ENCODE measurements at regions not wholly inside any gene's neighbourhood (a gene's known extent, or its start where the extent isn't known, plus 50 kb on each side); places are given as distances from the start of the nearest gene placed in this dataset.

GRCh38 chr2:139366681-139367080, 586.5 kb upstream of the NXPH2 start:
- Histone ChIP-seq H3K4me1 (ENCODE audit: insufficient read depth, low read length) (no peaks in the 10 kb centered on the region), H3K27ac (ENCODE audit: low read length) (no peak overlapping the region), H3K36me3 (ENCODE audit: insufficient read depth, low read length) (no peaks in the 10 kb centered on the region), H2AFZ (ENCODE audit: low read depth, low read length) (no peak overlapping the region), H3K27me3 (ENCODE audit: insufficient read depth, low read length, poor library complexity) (no peaks in the 10 kb centered on the region), H3K79me2 (ENCODE audit: insufficient read depth, low read length) (no peaks in the 10 kb centered on the region), H3K9ac (ENCODE audit: low read depth, low read length) (no peak overlapping the region), H4K20me1 (ENCODE audit: insufficient read depth, low read length) (no peaks in the 10 kb centered on the region), H3K4me2 (ENCODE audit: insufficient read depth, low read length) (no peak overlapping the region), H3K4me3 (ENCODE audit: low read depth in 1 of 2, low read length in 2 of 2) (no peak overlapping the region), H3K9me3 (ENCODE audit: insufficient read depth, low read length, severe bottlenecking) (no peaks in the 10 kb centered on the region)
- DNase-seq = no peak
- no peak for ATAC-seq (ENCODE audit: insufficient read depth, low read depth)
- TF ChIP-seq EZH2 (IDR thresholded peaks at IDR 0.05; ENCODE audit: borderline replicate concordance, low read depth, low read length, severe bottlenecking) (no peak), CTCF (IDR thresholded peaks at IDR 0.05; ENCODE audit: borderline replicate concordance, extremely low read depth, low read length, poor library complexity, severe bottlenecking) (no peak)

GRCh38 chr2:139365189-139365588, 585.0 kb upstream of the NXPH2 start:
- H4K20me1 ChIP-seq (ENCODE audit: insufficient read depth, low read length) = no peaks in the 10 kb centered on the region
- no peak overlapping the region for H2AFZ ChIP-seq (ENCODE audit: low read depth, low read length)
- H3K4me2 ChIP-seq (ENCODE audit: insufficient read depth, low read length) = no peak overlapping the region
- H3K27ac ChIP-seq (ENCODE audit: low read length) = no peak overlapping the region
- no peaks in the 10 kb centered on the region for H3K9me3 ChIP-seq (ENCODE audit: insufficient read depth, low read length, severe bottlenecking)
- no peaks in the 10 kb centered on the region for H3K4me1 ChIP-seq (ENCODE audit: insufficient read depth, low read length)
- no peak overlapping the region for H3K9ac ChIP-seq (ENCODE audit: low read depth, low read length)
- ATAC-seq (ENCODE audit: insufficient read depth, low read depth) (no peak), DNase-seq (no peak)
- no peaks in the 10 kb centered on the region for H3K79me2 ChIP-seq (ENCODE audit: insufficient read depth, low read length)
- TF ChIP-seq EZH2 (IDR thresholded peaks at IDR 0.05; ENCODE audit: borderline replicate concordance, low read depth, low read length, severe bottlenecking) (no peak), CTCF (IDR thresholded peaks at IDR 0.05; ENCODE audit: borderline replicate concordance, extremely low read depth, low read length, poor library complexity, severe bottlenecking) (no peak)
- no peaks in the 10 kb centered on the region for H3K36me3 ChIP-seq (ENCODE audit: insufficient read depth, low read length)
- H3K4me3 ChIP-seq (ENCODE audit: low read depth in 1 of 2, low read length in 2 of 2) = no peak overlapping the region
- H3K27me3 ChIP-seq (ENCODE audit: insufficient read depth, low read length, poor library complexity) = no peaks in the 10 kb centered on the region

- H3K4me3 ChIP-seq (ENCODE audit: low read depth in 1 of 2, low read length in 2 of 2) = no peak overlapping the region
- ATAC-seq (ENCODE audit: insufficient read depth, low read depth) = no peak
- H3K4me2 ChIP-seq (ENCODE audit: insufficient read depth, low read length) = no peak overlapping the region
- no peak for DNase-seq
- H3K27me3 ChIP-seq (ENCODE audit: insufficient read depth, low read length, poor library complexity) = no peaks in the 10 kb centered on the region
- no peaks in the 10 kb centered on the region for H3K9me3 ChIP-seq (ENCODE audit: insufficient read depth, low read length, severe bottlenecking)
- no peak overlapping the region for H3K27ac ChIP-seq (ENCODE audit: low read length)
- no peak for TF ChIP-seq EZH2 (IDR thresholded peaks at IDR 0.05; ENCODE audit: borderline replicate concordance, low read depth, low read length, severe bottlenecking)
- TF ChIP-seq CTCF (IDR thresholded peaks at IDR 0.05; ENCODE audit: borderline replicate concordance, extremely low read depth, low read length, poor library complexity, severe bottlenecking) = no peak
- H3K4me1 ChIP-seq (ENCODE audit: insufficient read depth, low read length) = no peaks in the 10 kb centered on the region
- H4K20me1 ChIP-seq (ENCODE audit: insufficient read depth, low read length) = no peaks in the 10 kb centered on the region
- H2AFZ ChIP-seq (ENCODE audit: low read depth, low read length) = no peak overlapping the region
- no peaks in the 10 kb centered on the region for H3K79me2 ChIP-seq (ENCODE audit: insufficient read depth, low read length)
- H3K36me3 ChIP-seq (ENCODE audit: insufficient read depth, low read length) = no peaks in the 10 kb centered on the region
- no peak overlapping the region for H3K9ac ChIP-seq (ENCODE audit: low read depth, low read length)
These were observed 580.5 kb upstream of the NXPH2 start for GRCh38 chr2:139360654-139361053.

GRCh38 chr2:139359818-139360217, 579.6 kb upstream of the NXPH2 start:
- H2AFZ ChIP-seq (ENCODE audit: low read depth, low read length) = no peak overlapping the region

More at GRCh38 chr2:139359818-139360217, 579.6 kb upstream of the NXPH2 start:
- no peak for TF ChIP-seq EZH2 (IDR thresholded peaks at IDR 0.05; ENCODE audit: borderline replicate concordance, low read depth, low read length, severe bottlenecking)
- ATAC-seq (ENCODE audit: insufficient read depth, low read depth) (no peak), DNase-seq (no peak)
- H3K4me3 ChIP-seq (ENCODE audit: low read depth in 1 of 2, low read length in 2 of 2) = no peak overlapping the region
- H3K27me3 ChIP-seq (ENCODE audit: insufficient read depth, low read length, poor library complexity) = no peaks in the 10 kb centered on the region
- H3K4me1 ChIP-seq (ENCODE audit: insufficient read depth, low read length) = no peaks in the 10 kb centered on the region
- H3K79me2 ChIP-seq (ENCODE audit: insufficient read depth, low read length) = no peaks in the 10 kb centered on the region
- H3K9ac ChIP-seq (ENCODE audit: low read depth, low read length) = no peak overlapping the region
- H3K27ac ChIP-seq (ENCODE audit: low read length) = no peak overlapping the region
- no peaks in the 10 kb centered on the region for H4K20me1 ChIP-seq (ENCODE audit: insufficient read depth, low read length)
- no peaks in the 10 kb centered on the region for H3K9me3 ChIP-seq (ENCODE audit: insufficient read depth, low read length, severe bottlenecking)
- H3K4me2 ChIP-seq (ENCODE audit: insufficient read depth, low read length) = no peak overlapping the region
- no peaks in the 10 kb centered on the region for H3K36me3 ChIP-seq (ENCODE audit: insufficient read depth, low read length)

Data from DND-41 (cell line).